SK-N-SH treated with all-trans-retinoic acid at 6 μM for 48 hours (cell line): ENCODE measurements at regions not wholly inside any gene's neighbourhood (a gene's known extent, or its start where the extent isn't known, plus 50 kb on each side); places are given as distances from the start of the nearest gene placed in this dataset.

Source experiments
- ATAC-seq: fragments of 200-7000 bp; cut with Tn5 transposase; 3 replicates; pipeline ENCODE4 v1.9.1; 2020; ENCODE audit warnings: mild to moderate bottlenecking, moderate library complexity
- ARNTL ChIP-seq: fragments of 450-650 bp; formaldehyde crosslinking; IDR thresholded peaks from 2 replicates; pipeline ENCODE4 v1.5.0; 2020; ENCODE audit warnings: low read depth, mild to moderate bottlenecking, moderate library complexity, borderline replicate concordance
- CSDC2 ChIP-seq: fragments of 250-450 bp; sonication (Bioruptor Pico); IDR thresholded peaks from 2 replicates; pipeline ENCODE4 v1.5.0; 2020; ENCODE audit warnings: mild to moderate bottlenecking, moderate library complexity
- CSRNP3 ChIP-seq: fragments of 250-450 bp; sonication (Bioruptor Pico); IDR thresholded peaks from 2 replicates; pipeline ENCODE4 v1.5.1; 2021; ENCODE audit warnings: mild to moderate bottlenecking, moderate library complexity
- ESRRG ChIP-seq: fragments of 250-450 bp; sonication (Bioruptor Pico); IDR thresholded peaks from 2 replicates; pipeline ENCODE4 v1.6.1; 2021; ENCODE audit warnings: mild to moderate bottlenecking
- GLIS3 ChIP-seq: fragments of 250-450 bp; sonication (Bioruptor Pico); IDR thresholded peaks from 2 replicates; pipeline ENCODE4 v1.5.0; 2020; ENCODE audit warnings: mild to moderate bottlenecking, moderate library complexity
- ISL1 ChIP-seq: fragments of 250-450 bp; sonication (Bioruptor Pico); IDR thresholded peaks from 2 replicates; pipeline ENCODE4 v2.1.2; 2022; ENCODE audit warnings: mild to moderate bottlenecking, moderate library complexity
- OSR1 ChIP-seq: fragments of 250-450 bp; sonication (Bioruptor Pico); IDR thresholded peaks from 2 replicates; pipeline ENCODE4 v1.8.0; 2022; ENCODE audit warnings: moderate library complexity, mild to moderate bottlenecking, inconsistent platforms
- PATZ1 ChIP-seq: fragments of 250-450 bp; sonication (Bioruptor Pico); IDR thresholded peaks from 2 replicates; pipeline ENCODE4 v1.8.0; 2020; ENCODE audit warnings: mild to moderate bottlenecking, moderate library complexity, borderline replicate concordance
- POU6F1 ChIP-seq: fragments of 250-450 bp; sonication (Bioruptor Pico); IDR thresholded peaks from 2 replicates; pipeline ENCODE4 v1.8.0; 2021; ENCODE audit warnings: low read depth, mild to moderate bottlenecking, moderate library complexity, borderline replicate concordance
- PPARA ChIP-seq: fragments of 250-450 bp; sonication (Bioruptor Pico); IDR thresholded peaks from 2 replicates; pipeline ENCODE4 v1.5.0; 2020; ENCODE audit warnings: mild to moderate bottlenecking, borderline replicate concordance
- RARB ChIP-seq: fragments of 250-450 bp; sonication (Bioruptor Pico); IDR thresholded peaks from 2 replicates; pipeline ENCODE4 v1.8.0; 2021; ENCODE audit warnings: mild to moderate bottlenecking, moderate library complexity
- SNAI2 ChIP-seq: fragments of 250-450 bp; sonication (Bioruptor Pico); IDR thresholded peaks from 2 replicates; pipeline ENCODE4 v1.5.0; 2020; ENCODE audit warnings: mild to moderate bottlenecking, moderate library complexity
- TCF4 ChIP-seq: fragments of 250-450 bp; sonication (Bioruptor Pico); IDR thresholded peaks from 2 replicates; pipeline ENCODE4 v1.8.0; 2021; ENCODE audit warnings: mild to moderate bottlenecking, moderate library complexity, borderline replicate concordance
- TOX ChIP-seq: fragments of 250-450 bp; sonication (Bioruptor Pico); IDR thresholded peaks from 2 replicates; pipeline ENCODE4 v1.8.0; 2021; ENCODE audit warnings: mild to moderate bottlenecking, moderate library complexity, borderline replicate concordance
- TSHZ2 ChIP-seq: fragments of 250-450 bp; sonication (Bioruptor Pico); IDR thresholded peaks from 2 replicates; pipeline ENCODE4 v1.5.0; 2020; ENCODE audit warnings: mild to moderate bottlenecking, moderate library complexity
- ZC3H10 ChIP-seq: fragments of 250-450 bp; sonication (Bioruptor Pico); IDR thresholded peaks from 2 replicates; pipeline ENCODE4 v1.5.1; 2021; ENCODE audit warnings: mild to moderate bottlenecking, moderate library complexity
- ZFP3 ChIP-seq: fragments of 250-450 bp; sonication (Bioruptor Pico); IDR thresholded peaks from 2 replicates; pipeline ENCODE4 v1.5.0; 2020; ENCODE audit warnings: mild to moderate bottlenecking, moderate library complexity
- ZFP30 ChIP-seq: fragments of 450-650 bp; formaldehyde crosslinking; IDR thresholded peaks from 2 replicates; pipeline ENCODE4 v1.5.0; 2022; ENCODE audit warnings: mild to moderate bottlenecking, moderate library complexity
- ZNF565 ChIP-seq: fragments of 450-650 bp; formaldehyde crosslinking; conservative IDR thresholded peaks from 2 replicates; pipeline ENCODE4 v1.5.0; 2020; ENCODE audit warnings: low read depth, mild to moderate bottlenecking, moderate library complexity
- ZNF70 ChIP-seq: fragments of 450-650 bp; formaldehyde crosslinking; IDR thresholded peaks from 2 replicates; pipeline ENCODE4 v1.5.0; 2020; ENCODE audit warnings: mild to moderate bottlenecking, moderate library complexity
- ZNF8 ChIP-seq: fragments of 450-650 bp; formaldehyde crosslinking; IDR thresholded peaks from 2 replicates; pipeline ENCODE4 v1.5.0; 2020; ENCODE audit warnings: mild to moderate bottlenecking, moderate library complexity

GRCh38 chr16:77613095-77613494 lies 109.2 kb upstream of the NUDT7 start:
- ATAC-seq, result no peak
- TF ChIP-seq ZFP30 (CRISPR knock-in tag) (no peak), ESRRG (CRISPR knock-in tag) (no peak), ZC3H10 (CRISPR knock-in tag) (no peak), ZFP3 (CRISPR knock-in tag) (no peak), ISL1 (CRISPR knock-in tag) (no peak), RARB (CRISPR knock-in tag) (no peak), ZNF70 (CRISPR knock-in tag) (no peak)

GRCh38 chr16:77617553-77617952 lies 104.8 kb upstream of the NUDT7 start:
- no peak for ATAC-seq
- TF ChIP-seq ARNTL (CRISPR knock-in tag) (no peak), ZNF8 (CRISPR knock-in tag) (no peak), ISL1 (CRISPR knock-in tag) (no peak), OSR1 (CRISPR knock-in tag) (no peak), TOX (no peak), CSDC2 (CRISPR knock-in tag) (no peak), ZFP3 (CRISPR knock-in tag) (no peak), ZFP30 (CRISPR knock-in tag) (no peak), GLIS3 (CRISPR knock-in tag) (no peak), CSRNP3 (CRISPR knock-in tag) (no peak), PATZ1 (CRISPR knock-in tag) (no peak), SNAI2 (no peak), ZC3H10 (CRISPR knock-in tag) (no peak), RARB (CRISPR knock-in tag) (no peak), ZNF70 (CRISPR knock-in tag) (no peak)

- no peak for TF ChIP-seq RARB (CRISPR knock-in tag)
- no peak for TF ChIP-seq CSDC2 (CRISPR knock-in tag)
- TF ChIP-seq POU6F1 (CRISPR knock-in tag), result no peak
- no peak for TF ChIP-seq ZNF8 (CRISPR knock-in tag)
- TF ChIP-seq ARNTL (CRISPR knock-in tag), result no peak
- no peak for TF ChIP-seq ESRRG (CRISPR knock-in tag)
- no peak for TF ChIP-seq ZNF565
- TF ChIP-seq TCF4, result no peak
- TF ChIP-seq OSR1 (CRISPR knock-in tag), result no peak
- TF ChIP-seq TSHZ2 (CRISPR knock-in tag), result no peak
- TF ChIP-seq TOX, result no peak
- no peak for TF ChIP-seq SNAI2
- TF ChIP-seq GLIS3 (CRISPR knock-in tag), result no peak
- no peak for TF ChIP-seq ISL1 (CRISPR knock-in tag)
- no peak for ATAC-seq
Observed at GRCh38 chr16:77617996-77618395, 104.3 kb upstream of the NUDT7 start.

GRCh38 chr16:77618951-77619350 lies 103.4 kb upstream of the NUDT7 start:
- TF ChIP-seq TOX, result no peak
- TF ChIP-seq PPARA (CRISPR knock-in tag), result no peak
- ATAC-seq, result no peak
